ENCODE measurements at regions not wholly inside any gene's neighbourhood (a gene's known extent, or its start where the extent isn't known, plus 50 kb on each side); places are given as distances from the start of the nearest gene placed in this dataset.

DNA sequence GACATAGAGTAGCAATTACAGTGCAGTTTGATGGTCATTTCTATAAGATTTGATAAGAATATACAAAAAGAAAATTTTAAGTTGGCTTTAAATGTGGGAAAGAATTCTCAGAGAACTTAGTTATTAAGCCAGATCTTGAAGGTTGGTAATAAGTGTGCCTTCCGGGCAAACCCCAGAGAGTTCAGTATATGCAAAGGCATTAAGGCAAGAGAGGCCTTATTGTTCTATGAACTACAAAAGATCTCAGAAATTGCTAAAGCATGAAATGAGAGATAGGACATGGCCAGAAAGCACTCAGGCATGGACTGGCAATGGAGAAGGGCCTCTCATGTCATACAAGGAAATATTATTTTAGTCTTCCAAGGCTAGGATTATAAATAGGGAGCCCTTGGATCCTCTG lies 390.2 kb upstream of the C1orf87 start:
- TF ChIP-seq CTCF (conservative IDR thresholded peaks at IDR 0.05): no peak
- no peak for DNase-seq (ENCODE audit: extremely low spot score, unreplicated experiment)

GRCh38 chr1:60463146-60463545 lies 389.6 kb upstream of the C1orf87 start:
- DNase-seq (ENCODE audit: extremely low spot score, unreplicated experiment): no peak
- Mint-ChIP-seq H3K4me1 (ENCODE audit: unreplicated experiment) (no peaks in the 10 kb centered on the region), H3K4me3 (no peak overlapping the region), H3K36me3 (no peaks in the 10 kb centered on the region), H3K27me3 (no peaks in the 10 kb centered on the region), H3K9me3 (peaks cover 8% of the 10 kb centered on the region), H3K27ac (no peak overlapping the region)
- TF ChIP-seq CTCF (conservative IDR thresholded peaks at IDR 0.05): no peak

More for the DNA sequence above, 390.2 kb upstream of the C1orf87 start:
- peaks cover 5% of the 10 kb centered on the region for H3K9me3 Mint-ChIP-seq
- H3K4me3 Mint-ChIP-seq: no peak overlapping the region
- no peak overlapping the region for H3K27ac Mint-ChIP-seq
- H3K4me1 Mint-ChIP-seq (ENCODE audit: unreplicated experiment): no peaks in the 10 kb centered on the region
- no peaks in the 10 kb centered on the region for H3K27me3 Mint-ChIP-seq
- no peaks in the 10 kb centered on the region for H3K36me3 Mint-ChIP-seq

GRCh38 chr1:60461925-60462595 lies 388.5 kb upstream of the C1orf87 start:
- TF ChIP-seq CTCF (conservative IDR thresholded peaks at IDR 0.05): no peak
- H3K4me3 Mint-ChIP-seq: no peak overlapping the region
- no peaks in the 10 kb centered on the region for H3K27me3 Mint-ChIP-seq
- no peaks in the 10 kb centered on the region for H3K36me3 Mint-ChIP-seq
- H3K4me1 Mint-ChIP-seq (ENCODE audit: unreplicated experiment): no peaks in the 10 kb centered on the region
- DNase-seq (ENCODE audit: extremely low spot score, unreplicated experiment): no peak
- peaks cover 15% of the 10 kb centered on the region for H3K9me3 Mint-ChIP-seq
- H3K27ac Mint-ChIP-seq: no peak overlapping the region

DNA sequence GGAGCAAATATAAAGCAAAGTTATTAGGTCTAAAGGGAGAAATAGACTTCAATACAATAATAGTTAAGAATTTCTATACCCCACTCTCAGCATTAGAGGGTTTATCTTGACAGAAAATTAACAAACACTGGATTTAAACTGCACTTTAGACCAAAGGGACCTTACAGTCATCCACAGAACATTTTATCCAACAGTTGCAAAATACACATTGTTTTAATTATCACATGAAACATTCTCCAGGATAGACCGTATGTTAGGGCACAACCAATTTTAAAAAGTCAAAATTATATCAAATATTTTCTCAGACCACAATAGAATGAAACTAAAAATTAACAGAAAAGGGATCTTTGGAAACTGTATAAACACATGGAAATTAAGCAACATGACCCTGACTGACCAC lies 384.5 kb upstream of the C1orf87 start:
- peaks cover 15% of the 10 kb centered on the region for H3K9me3 Mint-ChIP-seq
- DNase-seq (ENCODE audit: extremely low spot score, unreplicated experiment): no peak
- H3K27ac Mint-ChIP-seq: no peak overlapping the region
- H3K4me1 Mint-ChIP-seq (ENCODE audit: unreplicated experiment): no peaks in the 10 kb centered on the region
- no peak for TF ChIP-seq CTCF (conservative IDR thresholded peaks at IDR 0.05)
- no peaks in the 10 kb centered on the region for H3K27me3 Mint-ChIP-seq
- H3K36me3 Mint-ChIP-seq: no peaks in the 10 kb centered on the region
- H3K4me3 Mint-ChIP-seq: no peak overlapping the region

DNA sequence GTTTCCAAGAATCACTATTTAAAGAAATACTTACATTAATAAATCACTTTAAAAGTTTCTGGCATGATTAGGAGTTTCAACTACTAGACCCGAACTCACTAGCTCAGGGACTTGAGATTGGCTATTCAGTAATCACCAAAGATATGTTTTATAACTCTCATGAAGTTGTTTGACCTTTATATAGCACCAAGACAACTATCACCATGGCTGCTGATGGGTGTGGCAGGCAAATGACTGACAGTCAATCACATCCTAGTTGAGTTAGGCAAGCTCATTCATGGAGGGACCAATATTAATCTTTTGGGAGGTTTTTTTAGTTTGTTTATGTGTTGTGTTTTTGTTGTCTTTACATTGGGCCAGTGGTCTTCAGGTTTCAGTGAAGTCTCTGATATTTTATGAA lies 376.3 kb upstream of the C1orf87 start:
- no peak for TF ChIP-seq CTCF (conservative IDR thresholded peaks at IDR 0.05)
- DNase-seq (ENCODE audit: extremely low spot score, unreplicated experiment): no peak
- H3K27me3 Mint-ChIP-seq: no peaks in the 10 kb centered on the region

DNA sequence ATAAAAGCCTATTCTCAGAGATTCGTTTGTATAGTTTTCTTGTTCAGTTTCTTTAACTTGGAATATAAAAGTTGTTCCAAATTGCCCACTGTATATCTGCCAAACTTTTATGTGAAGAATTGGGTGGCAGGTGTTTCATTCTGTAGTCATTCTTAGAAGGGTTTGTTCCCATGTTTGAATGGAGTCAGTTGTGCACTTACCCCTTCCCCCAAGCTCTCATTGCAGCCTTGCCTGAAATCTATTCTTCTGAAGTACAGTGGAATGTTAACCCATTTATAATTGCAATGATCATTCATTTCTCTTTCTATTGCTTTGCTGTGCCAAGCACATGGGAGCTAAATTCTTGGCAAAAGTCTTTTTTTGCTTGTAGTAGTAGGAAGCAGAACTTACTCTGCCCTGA lies 375.3 kb upstream of the C1orf87 start:
- no peaks in the 10 kb centered on the region for H3K9me3 Mint-ChIP-seq
- H3K4me1 Mint-ChIP-seq (ENCODE audit: unreplicated experiment): no peaks in the 10 kb centered on the region
- no peak for TF ChIP-seq CTCF (conservative IDR thresholded peaks at IDR 0.05)
- no peaks in the 10 kb centered on the region for H3K27me3 Mint-ChIP-seq
- DNase-seq (ENCODE audit: extremely low spot score, unreplicated experiment): no peak
- no peak overlapping the region for H3K4me3 Mint-ChIP-seq
- no peaks in the 10 kb centered on the region for H3K36me3 Mint-ChIP-seq
- no peak overlapping the region for H3K27ac Mint-ChIP-seq

More for the DNA sequence above, 376.3 kb upstream of the C1orf87 start:
- H3K4me1 Mint-ChIP-seq (ENCODE audit: unreplicated experiment): no peaks in the 10 kb centered on the region
- no peak overlapping the region for H3K27ac Mint-ChIP-seq
- H3K4me3 Mint-ChIP-seq: no peak overlapping the region
- H3K9me3 Mint-ChIP-seq: no peaks in the 10 kb centered on the region
- no peaks in the 10 kb centered on the region for H3K36me3 Mint-ChIP-seq
